Loucy (cell line): ENCODE measurements at regions not wholly inside any gene's neighbourhood (a gene's known extent, or its start where the extent isn't known, plus 50 kb on each side); places are given as distances from the start of the nearest gene placed in this dataset.

ENCODE experiments used
- EZH2phosphoT487 ChIP-seq: fragments of 200-600 bp; IDR thresholded peaks from 2 replicates; pipeline ENCODE4 v1.6.1; 2018; ENCODE audit warnings: antibody characterized with exemption, mild to moderate bottlenecking, moderate library complexity, borderline replicate concordance
- TF ChIP-seq, protein P1 (sequence below): fragments of 200-600 bp; sonication (generic); conservative IDR thresholded peaks from 2 replicates; pipeline ENCODE4 v1.5.1; 2014; ENCODE audit warnings: mild to moderate bottlenecking, antibody characterized with exemption, low read length

DNA sequence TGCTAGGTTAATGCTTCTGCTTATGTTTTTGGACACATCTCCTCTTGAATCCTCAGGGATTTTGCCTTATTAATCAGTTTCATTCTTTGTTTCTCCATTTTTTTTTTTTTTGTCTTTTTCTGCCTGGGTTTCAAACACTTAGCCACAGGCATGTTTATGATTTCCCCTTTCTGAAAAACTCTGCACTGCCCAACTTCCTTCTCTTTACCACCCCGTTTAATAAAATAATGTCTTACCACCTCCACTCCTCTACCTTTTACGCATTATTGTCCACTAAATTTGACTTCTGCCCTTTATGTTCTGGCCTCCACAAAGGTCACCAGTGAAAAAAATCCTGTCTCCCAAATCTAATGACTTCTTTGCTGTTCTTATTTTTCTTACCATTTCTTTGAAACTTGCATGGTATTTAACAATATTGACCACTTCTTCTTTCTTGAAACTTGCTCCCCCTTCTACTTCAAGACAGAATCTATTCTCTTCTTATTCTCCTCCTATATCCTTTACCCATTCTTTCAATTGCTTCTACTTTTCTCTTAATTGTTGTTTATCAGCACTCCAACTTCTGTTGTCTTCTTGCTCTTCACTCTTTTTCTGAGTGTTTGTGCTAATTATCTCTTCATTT lies 150.3 kb downstream of the TNFSF18 start:
- TF ChIP-seq, protein P1, sequence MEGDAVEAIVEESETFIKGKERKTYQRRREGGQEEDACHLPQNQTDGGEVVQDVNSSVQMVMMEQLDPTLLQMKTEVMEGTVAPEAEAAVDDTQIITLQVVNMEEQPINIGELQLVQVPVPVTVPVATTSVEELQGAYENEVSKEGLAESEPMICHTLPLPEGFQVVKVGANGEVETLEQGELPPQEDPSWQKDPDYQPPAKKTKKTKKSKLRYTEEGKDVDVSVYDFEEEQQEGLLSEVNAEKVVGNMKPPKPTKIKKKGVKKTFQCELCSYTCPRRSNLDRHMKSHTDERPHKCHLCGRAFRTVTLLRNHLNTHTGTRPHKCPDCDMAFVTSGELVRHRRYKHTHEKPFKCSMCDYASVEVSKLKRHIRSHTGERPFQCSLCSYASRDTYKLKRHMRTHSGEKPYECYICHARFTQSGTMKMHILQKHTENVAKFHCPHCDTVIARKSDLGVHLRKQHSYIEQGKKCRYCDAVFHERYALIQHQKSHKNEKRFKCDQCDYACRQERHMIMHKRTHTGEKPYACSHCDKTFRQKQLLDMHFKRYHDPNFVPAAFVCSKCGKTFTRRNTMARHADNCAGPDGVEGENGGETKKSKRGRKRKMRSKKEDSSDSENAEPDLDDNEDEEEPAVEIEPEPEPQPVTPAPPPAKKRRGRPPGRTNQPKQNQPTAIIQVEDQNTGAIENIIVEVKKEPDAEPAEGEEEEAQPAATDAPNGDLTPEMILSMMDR = no peak
- no peak for TF ChIP-seq EZH2phosphoT487
